Dedifferentiated amniotic fluid mesenchymal stem cell (primary cell): ENCODE measurements at regions not wholly inside any gene's neighbourhood (a gene's known extent, or its start where the extent isn't known, plus 50 kb on each side); places are given as distances from the start of the nearest gene placed in this dataset.

Experiments
- DNase-seq: peaks from one replicate; pipeline ENCODE4 v3.0.0-alpha.2; 2016; ENCODE audit errors: extremely low spot score

DNA sequence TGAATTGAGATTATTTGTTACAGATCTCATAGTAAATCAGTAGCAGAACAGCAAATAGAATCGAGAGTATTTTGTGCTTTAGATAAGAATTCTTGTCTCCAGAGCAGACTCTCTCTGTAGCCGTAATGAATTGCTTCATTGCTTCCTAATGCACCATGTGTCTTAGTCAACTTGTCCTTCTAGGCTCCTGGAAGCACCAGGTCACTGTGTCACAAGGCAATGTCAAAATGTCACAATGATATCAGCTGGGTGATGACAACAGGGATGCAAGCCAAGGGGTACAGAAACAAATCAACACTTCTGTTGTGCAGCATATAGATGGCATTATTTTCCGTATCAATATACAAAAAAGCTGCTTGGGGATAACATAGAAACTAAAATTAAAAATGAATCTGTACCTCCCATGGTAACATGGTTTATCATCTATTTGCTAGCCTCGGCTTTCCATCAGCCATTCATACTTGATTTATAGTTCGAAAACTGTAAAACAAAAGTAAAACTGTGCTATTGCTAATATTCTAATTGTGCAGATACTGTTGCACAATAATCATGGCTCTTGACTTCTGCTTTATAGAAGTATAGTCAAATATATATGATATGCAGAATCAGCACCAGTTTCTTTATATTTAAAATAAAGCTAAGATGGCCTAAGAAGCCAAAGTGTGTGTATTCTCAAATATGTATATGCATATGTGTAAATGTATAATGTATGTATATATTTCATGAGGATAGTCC lies 435.9 kb upstream of the TLE4 start:
- no peak for DNase-seq

DNA sequence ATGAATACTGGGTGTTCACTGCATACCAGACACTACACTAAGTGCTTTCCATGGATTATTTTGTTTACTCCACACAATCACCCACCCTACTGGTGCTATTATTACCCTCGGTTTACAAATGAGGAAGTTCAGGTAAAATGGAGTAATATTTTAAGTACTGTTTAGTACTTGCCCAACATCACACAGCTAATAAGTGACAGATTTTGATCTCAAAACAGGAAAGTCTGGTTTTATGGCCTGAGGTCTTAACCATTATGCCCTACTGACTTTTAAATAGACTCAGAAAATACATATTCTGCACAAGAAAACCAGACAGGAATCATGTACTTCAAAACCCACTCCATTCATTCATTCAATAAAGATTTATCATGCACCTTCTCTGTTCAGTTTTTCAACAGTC lies 431.0 kb upstream of the TLE4 start:
- no peak for DNase-seq

DNA sequence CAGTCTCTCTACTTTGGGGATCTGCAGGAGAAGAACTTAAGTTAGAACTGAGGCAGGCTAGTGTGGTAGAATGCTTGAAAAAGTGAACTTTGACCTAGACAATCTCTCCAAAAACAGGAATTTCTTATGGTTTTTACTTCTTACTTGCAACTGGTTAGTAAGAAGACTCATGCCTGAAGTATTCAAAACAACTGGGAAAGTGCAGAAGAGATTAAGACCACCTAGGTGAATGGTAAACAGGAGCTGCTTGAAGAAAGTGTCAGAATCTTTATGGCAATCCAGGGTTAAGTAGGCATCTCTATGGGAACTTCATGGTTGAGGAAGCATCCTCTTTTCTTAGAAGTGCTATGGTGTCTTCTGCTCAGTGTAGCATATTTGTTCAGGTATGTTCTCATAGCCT lies 428.6 kb upstream of the TLE4 start:
- DNase-seq: no peak

DNA sequence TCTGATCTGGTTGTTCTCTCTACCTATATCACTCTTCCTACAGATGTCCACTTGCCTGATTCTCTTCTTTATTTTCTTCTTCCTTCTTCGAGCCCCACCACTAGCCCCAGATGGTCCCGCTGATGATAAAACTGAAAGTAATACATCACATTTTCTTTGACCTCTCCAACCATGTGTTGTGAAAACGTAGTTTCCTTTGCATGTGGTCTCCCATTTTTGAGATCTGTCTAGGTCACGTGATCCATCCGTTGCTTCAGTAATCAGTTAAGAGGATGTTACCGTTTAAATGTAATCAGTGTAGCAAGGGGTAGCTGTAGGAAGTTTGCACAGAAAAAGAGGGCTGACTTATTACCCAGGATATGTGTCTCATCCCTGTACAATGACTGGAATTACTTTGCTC lies 426.3 kb upstream of the TLE4 start:
- no peak for DNase-seq

DNA sequence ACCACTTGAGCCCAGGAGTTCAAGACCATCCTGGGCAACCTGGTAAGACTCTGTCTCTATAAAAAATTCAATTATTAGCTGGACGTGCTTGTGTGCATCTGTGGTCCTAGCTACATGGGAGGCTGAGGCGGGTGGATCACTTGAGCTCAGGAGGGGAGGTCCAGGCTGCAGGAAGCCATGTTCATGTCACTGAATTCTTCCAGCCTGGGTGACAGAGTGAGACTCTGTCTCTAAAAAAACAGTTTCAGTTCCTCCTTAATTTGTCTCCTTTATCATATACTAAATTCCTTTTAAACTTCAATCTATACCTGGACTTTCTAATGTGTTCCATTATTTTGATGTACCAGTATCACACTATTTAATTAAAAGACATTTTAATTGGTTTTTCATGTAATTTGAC lies 422.2 kb upstream of the TLE4 start:
- DNase-seq: no peak

DNA sequence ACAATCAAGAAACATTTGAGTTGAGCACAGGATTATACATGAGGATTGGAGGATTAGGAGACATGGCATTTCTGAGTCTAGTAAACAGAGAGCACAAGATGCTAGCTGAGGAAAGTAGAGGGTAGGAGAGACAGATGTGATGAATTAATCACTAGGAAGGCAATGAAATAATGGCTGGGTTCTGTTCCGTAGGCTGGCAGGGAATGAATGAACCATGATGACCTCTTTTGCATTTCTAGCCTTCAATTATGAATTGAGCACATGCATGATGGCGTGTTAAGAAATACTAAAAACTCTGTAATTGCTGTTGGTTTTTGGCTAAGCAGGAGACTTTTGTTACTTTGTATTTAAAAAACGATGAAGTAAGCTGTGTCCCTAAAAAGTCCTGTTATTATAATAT lies 420.0 kb upstream of the TLE4 start:
- no peak for DNase-seq

DNA sequence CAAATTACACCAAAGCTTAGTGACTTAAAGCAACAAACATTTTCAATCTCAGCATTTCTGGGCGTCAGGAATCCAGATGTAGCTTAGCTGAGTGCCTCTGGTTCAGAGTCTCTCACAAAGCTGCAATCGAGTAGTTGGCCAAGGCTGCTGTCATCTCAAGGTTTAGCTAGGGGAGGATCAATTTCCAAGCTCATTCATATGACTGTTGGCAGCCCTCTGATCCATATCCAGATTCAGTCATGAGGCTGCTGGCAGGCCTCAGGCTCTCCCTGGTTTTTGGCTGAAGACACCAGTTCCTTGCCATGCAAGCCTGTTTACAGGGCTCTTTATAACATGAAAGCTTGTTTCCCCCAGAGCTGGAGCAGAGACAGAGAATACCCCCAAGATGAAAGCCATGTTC lies 419.5 kb upstream of the TLE4 start:
- no peak for DNase-seq

DNA sequence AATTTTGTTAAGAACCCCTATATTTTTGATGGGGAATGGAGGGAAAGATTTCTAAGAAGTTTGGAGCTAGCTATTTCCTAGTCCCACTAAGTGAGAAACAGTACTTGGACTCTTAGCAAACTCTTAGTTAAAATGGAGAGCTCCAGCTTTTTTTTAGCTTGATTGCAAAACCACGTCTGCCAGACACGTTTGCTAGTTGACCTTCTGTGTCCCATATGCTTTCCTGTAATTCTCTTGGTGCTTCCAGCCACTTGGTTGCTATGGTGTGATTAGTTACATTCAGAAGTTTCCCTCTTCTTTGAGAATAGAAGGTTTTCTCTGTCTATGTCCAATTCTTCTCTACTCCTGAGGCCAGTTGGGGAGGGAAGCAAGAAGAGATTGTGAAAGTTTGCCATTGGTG lies 417.0 kb upstream of the TLE4 start:
- DNase-seq: no peak

DNA sequence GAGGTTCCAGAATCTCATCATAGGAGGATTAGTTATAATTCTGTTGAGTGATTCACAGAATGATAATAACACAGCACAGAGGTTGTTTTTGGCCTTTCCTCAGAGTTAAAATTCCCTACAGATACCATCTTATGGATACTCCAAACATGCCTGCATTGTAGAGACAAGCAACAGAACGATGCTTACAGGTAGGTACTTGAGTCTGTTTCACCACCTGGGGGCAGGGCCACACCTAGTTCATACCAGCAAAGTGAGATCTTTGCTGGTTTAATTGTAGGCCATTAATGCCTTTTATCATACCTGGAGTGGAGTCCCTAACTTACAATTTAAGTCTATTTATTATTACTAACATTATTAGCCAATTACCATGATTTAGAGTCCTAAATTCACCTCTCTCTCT lies 416.5 kb upstream of the TLE4 start:
- DNase-seq: no peak

DNA sequence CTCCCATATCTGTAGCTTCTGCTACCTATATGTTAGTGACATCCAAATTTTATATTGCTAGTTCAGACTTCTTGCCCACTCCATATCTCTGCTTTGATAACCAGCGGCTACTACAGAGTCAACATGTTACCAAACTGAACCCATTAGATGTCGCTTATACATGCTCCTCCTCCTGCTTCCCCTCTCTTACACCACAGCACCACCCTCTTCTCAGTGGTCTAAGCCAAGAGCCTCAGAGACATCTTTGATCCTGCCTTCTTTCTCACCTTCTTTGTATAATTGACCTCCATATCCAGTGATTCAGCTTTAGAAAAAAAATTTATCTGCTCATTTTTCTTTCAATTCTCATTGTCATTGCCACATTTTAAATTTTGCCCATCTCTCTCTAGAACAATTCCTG lies 408.2 kb upstream of the TLE4 start:
- no peak for DNase-seq

DNA sequence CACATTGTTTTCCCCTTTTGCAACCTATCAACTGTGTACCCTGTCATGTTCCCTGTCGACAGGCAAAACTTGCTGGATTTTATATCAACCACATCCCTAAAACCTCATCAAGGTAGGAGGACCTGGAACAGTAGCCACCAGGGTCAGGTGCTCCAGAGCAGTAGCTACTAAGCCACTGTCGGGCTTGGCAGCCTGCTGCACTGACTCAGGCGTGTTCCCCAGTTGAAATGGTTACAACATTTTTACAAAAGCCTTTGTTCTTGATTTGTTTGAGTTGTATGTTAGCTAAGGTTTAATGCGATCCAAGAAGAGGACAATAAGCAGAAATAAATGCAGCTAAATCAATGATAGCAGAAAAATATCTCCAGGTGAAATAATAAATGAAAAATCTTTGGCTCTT lies 407.4 kb upstream of the TLE4 start:
- no peak for DNase-seq

DNA sequence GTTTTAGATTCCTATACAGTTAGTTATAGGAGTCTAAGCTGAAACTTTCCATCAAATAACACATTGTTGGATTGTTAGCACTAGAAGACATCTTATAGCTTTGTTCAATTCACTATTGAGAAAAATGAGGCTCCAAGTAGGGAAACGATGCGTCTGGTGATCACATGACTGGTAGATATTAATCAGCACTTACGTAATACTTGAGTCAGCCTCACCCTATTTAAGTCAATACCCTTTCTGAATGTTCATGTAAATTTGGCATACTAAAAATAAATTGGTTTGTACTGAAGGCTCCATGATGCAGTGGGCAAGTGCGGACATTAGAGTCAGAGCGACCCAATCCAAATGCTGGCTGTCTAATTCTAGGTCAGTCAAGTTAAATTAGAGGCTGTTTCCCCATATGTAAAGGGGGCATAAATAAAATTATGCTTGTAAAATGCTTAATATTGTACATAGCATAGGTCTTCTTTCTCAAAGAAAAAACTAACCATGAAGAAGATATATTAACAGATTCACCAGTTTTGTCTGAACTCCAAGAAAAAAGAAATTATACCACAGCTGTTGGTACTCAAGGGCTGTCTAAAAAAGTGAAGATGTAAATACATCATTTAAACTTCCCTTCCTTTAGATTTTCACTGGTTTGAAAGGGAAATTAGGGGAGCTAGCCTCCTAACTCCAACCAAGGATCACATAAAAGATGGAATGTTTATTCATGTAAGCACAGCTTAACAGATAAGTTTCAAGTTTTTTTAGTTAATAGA lies 406.6 kb upstream of the TLE4 start:
- DNase-seq: no peak

DNA sequence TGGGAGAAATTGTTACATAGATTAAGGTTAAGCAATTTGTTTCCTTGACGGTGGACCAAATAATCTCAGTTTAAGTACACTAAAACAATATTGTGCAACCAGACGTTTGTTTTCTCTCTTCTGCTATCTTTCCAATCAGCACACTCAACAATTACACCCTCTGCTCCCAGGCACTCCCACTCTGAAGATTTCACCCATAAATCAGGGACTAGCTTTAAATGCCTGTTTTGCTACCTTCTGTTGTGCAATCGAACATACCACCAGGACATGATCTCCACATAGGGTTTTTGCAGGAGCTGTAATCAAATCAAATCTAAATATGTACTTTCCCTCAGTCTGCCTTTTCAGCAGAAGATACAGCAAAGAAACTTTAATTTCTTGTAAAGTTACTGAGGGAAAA lies 405.8 kb upstream of the TLE4 start:
- DNase-seq: no peak

DNA sequence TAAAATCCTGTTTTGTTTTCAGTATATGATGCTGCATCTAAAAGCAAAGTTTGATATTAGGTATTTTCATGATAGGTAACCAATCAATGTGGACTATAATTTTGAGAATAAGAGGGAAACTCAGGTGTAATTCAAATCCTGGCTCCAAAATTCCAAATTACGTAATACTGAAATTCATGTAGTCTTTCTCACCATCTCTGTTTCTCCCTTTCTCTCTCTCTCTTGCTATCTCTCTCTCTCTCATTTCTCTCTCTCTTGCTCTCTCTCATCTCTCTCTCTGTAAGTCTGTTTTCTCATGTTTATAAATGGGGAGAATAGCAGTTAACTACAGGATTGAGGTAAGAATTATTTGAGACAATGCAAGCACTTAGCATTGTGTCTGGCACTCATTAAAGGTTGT lies 401.1 kb upstream of the TLE4 start:
- DNase-seq: no peak

DNA sequence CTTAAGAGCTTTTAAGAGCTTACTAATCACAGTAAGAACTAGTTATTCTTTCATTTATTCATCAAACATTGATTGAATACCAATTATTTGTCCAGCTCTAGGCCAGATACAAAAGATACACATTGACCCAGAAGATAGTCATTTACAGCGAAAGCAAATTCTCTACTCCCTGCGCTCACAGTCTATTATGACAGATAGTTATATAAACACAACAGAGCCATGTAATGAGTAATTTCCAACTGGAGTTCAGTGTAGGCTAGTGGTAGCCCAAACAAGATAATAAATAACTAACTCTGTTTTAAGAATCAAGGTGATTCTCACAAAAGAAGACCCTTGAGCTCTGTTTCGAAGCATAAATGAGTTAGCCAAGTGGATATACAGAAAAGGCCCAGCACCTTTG lies 397.8 kb upstream of the TLE4 start:
- DNase-seq: no peak

DNA sequence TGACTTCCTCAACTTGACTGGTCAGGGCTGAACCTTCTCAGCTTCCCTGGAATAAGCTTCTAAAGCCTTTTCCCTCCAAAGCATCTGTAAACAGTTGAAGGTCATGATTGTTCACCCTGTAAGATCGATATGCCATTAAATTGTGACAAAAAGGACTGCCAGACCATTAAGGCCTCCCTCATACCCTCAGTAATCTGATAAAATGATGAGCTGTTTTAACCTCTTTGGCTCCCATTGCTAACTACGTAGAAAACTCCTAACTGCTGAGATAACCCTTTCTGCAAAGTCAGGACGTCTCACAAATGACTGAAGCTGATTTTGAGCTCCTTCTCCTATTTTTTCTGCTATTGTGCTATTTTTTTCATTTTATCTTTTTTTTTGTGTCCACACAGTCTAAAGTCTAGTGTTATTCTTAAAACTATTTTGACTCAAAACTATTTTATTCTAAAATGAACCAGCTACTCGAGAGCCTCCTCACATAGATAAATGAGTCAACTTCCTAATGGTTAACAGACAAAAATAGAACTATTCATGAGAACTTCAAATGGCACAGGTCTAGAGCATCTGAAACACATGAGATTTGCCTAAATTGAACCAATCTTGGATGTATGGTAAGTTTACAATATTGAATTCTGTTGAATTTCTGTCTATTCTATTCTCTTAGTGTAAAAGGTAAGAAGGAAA lies 395.6 kb upstream of the TLE4 start:
- DNase-seq: no peak

DNA sequence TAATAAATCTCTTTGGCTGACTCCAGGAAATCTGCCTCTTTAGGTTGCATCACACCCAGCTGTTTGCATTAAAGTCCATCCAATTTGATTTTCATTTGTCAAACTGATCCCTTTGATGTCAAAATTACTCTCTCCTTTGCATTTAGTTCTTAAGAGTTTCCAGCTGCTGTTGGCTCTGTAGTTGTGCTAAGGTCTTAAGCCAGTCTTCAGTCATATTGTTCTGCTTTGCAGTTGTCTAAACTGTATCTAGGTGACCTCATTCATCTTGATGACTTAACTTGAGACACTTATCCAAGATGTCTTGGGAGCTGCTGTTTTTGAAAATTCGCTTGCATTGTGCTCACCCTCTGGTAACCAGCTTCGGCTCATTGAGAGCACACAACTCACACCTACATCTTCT lies 386.9 kb upstream of the TLE4 start:
- DNase-seq: no peak

DNA sequence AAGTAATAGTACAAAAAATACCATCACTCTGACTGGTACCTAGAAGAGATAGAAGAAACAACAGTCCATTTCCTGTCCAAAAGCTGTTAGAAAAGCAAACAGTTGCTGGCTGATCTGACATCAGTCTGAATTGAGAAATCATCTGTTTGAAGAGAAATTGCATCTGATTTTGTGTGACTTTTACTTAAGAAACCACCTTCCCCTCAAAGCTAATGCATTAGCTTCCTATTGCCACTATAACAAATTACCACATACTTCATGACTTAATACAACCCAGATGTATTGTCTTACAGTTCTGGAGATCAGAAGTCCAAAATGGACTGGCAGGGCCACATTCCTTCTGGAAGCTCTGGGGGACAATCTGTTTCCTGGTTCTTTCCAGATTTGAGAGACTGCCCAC lies 385.9 kb upstream of the TLE4 start:
- DNase-seq: no peak

DNA sequence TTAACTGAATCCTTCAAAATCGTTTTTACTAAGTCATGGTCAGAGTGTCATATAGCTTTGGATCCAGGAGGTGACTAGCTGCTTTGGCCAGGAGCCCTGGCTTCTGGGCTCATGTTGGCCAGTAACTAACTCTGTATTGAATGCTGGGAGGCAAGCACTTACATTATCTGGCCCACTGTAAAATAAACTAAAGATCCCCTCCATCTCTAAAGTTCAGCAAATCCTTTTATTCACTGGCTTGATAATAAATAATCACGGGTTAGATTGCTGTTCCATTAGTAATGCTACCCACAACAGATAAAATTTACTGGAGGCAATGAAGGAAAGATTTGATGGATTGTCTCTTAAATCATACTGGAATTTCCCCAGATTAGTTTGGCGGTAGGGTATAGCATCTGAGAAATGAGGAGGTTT lies 382.2 kb upstream of the TLE4 start:
- DNase-seq: no peak

DNA sequence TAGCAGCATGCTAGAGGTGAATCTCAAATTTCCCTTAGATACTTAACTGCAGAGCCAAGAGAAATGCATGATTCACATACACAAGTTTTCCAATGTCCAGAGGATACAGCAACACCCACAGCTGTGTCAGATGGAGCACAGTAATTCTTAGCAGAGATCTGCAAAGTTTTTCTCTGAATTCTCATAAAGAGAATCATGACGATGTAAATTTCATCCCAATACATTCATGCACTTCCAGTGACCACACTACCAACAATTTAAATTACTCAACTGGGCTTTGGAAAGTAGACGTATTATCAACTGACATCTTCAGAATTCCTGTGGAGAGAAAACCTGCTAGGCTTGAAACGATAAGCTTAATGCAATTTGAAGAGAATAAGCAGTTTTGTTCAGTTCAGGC lies 378.8 kb upstream of the TLE4 start:
- DNase-seq: no peak

DNA sequence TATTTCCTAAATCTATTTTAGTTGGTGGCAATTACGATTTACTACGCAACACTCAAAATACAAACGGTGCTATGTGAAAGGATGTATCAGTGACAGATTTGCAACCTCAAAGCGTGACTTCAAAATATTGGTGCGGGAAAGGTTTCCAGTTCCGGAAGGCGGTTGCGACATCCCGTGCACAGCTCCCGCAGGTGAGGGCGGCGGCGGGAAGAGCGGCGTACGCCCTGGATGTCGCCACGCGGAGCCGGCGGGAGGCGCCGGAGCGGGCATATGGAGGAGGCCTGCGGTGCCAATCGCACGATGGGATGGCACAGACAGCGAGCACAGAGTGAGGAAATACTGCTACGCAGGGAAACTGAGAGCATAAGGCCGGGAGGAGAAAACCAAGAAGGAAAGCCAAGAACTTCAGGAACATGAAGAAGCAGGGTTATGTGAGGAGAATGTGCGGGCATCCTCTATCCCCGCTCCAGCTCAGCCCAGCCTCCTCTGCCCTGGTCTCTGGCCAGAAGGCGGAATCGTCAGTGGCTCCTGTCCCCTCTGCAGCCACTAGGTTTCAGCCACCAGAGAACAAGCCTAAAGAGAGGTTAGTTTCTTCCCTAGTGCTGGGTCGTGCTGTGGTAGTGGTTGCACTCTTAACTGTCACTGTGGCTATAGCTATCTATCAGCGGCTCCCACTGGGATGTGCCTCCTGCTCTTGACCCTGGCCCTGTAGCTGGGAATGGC lies 378.1 kb upstream of the TLE4 start:
- no peak for DNase-seq

DNA sequence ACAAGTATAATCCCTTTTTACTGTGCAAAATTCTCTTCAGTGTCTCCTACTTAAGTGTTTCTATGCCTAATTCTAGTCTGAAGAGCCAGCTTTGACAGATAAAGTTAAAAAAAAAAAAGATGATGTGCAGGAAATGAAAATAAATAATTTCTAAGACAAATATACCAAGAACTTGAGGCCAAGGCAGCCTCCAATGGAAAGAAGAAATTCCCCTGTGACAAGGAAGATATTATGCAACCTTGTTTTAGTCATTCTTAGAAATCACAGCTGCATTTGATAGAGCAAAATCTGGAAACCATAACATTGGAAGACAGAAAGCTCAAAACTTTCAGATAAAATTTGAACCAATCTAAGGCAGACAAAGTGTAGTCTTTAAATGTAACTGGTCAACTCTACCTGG lies 375.9 kb upstream of the TLE4 start:
- peak; percentile 83 for DNase-seq
